HUES6 (cell line): ENCODE measurements at regions not wholly inside any gene's neighbourhood (a gene's known extent, or its start where the extent isn't known, plus 50 kb on each side); places are given as distances from the start of the nearest gene placed in this dataset.

Experiments
- H3K27ac ChIP-seq: 2 replicates; pipeline ENCODE4 v1.7.0; 2013; ENCODE audit warnings: low read depth, mild to moderate bottlenecking, low read length, inconsistent platforms
- H3K27me3 ChIP-seq: 2 replicates; pipeline ENCODE4 v1.6.1; 2013; ENCODE audit warnings: low read length; ENCODE audit not compliant: control insufficient read depth, insufficient read depth
- H3K36me3 ChIP-seq: 2 replicates; pipeline ENCODE4 v1.6.1; 2013; ENCODE audit warnings: low read length; ENCODE audit not compliant: control insufficient read depth, insufficient read depth
- H3K4me1 ChIP-seq: 2 replicates; pipeline ENCODE4 v1.6.1; 2013; ENCODE audit warnings: low read length; ENCODE audit not compliant: control insufficient read depth, insufficient read depth
- H3K4me3 ChIP-seq: 2 replicates; pipeline ENCODE4 v1.5.1; 2013; ENCODE audit warnings: low read depth, low read length
- H3K9ac ChIP-seq: one replicate; pipeline ENCODE4 v1.6.1; 2013; ENCODE audit warnings: mild to moderate bottlenecking, low read length
- H3K9me3 ChIP-seq: 2 replicates; pipeline ENCODE4 v1.6.1; 2013; ENCODE audit warnings: low read depth, low read length; ENCODE audit not compliant: control insufficient read depth, insufficient read depth

- Histone ChIP-seq H3K9ac (no peak overlapping the region), H3K4me1 (no peaks in the 10 kb centered on the region), H3K9me3 (peaks cover 45% of the 10 kb centered on the region), H3K27me3 (no peaks in the 10 kb centered on the region), H3K36me3 (no peaks in the 10 kb centered on the region), H3K27ac (no peak overlapping the region), H3K4me3 (no peak overlapping the region)
These were observed 85.4 kb downstream of the ZNF777 start for GRCh38 chr7:149375234-149376008.

DNA sequence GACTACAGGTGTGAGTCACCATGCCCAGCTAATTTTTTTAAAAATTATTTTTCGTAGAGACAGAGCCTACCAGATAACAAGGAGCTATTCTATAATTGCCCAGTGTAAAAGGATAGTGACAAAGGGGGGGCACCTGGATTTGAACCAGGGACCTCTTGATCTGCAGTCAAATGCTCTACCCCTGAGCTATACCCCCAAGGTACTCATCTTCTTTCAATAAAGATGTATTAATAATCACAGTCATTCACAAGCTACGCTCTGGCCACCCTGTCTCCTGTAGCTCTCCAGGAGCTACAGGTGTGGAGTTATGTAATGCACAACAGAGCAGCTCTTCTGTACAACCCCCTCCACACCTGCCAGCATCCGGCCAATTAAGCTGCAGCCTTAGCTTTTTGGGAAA is 83.5 kb downstream of the ZNF777 start:
- Histone ChIP-seq H3K27ac (no peak overlapping the region), H3K27me3 (no peaks in the 10 kb centered on the region), H3K36me3 (no peaks in the 10 kb centered on the region), H3K9me3 (peaks cover 34% of the 10 kb centered on the region), H3K4me3 (no peak overlapping the region), H3K4me1 (no peaks in the 10 kb centered on the region), H3K9ac (no peak overlapping the region)

- H3K27me3 ChIP-seq = 0 out of 2 replicates have a peak, but pooled peaks cover 3% of the 10 kb centered on the region
- no peak overlapping the region for H3K27ac ChIP-seq
- peaks cover 15% of the 10 kb centered on the region for H3K9me3 ChIP-seq
- H3K9ac ChIP-seq = no peak overlapping the region
- H3K4me1 ChIP-seq = no peaks in the 10 kb centered on the region
- H3K4me3 ChIP-seq = no peak overlapping the region
- H3K36me3 ChIP-seq = no peaks in the 10 kb centered on the region
These were observed 81.2 kb downstream of the ZNF777 start for GRCh38 chr7:149379625-149380024.

- Histone ChIP-seq H3K4me1 (no peaks in the 10 kb centered on the region), H3K9me3 (peaks cover 15% of the 10 kb centered on the region), H3K4me3 (no peak overlapping the region), H3K27me3 (0 out of 2 replicates have a peak, but pooled peaks cover 3% of the 10 kb centered on the region), H3K9ac (no peak overlapping the region), H3K27ac (no peak overlapping the region), H3K36me3 (no peaks in the 10 kb centered on the region)
These were observed 79.6 kb downstream of the ZNF777 start for GRCh38 chr7:149381245-149381644.
